H1 (cell line): ENCODE measurements at regions not wholly inside any gene's neighbourhood (a gene's known extent, or its start where the extent isn't known, plus 50 kb on each side); places are given as distances from the start of the nearest gene placed in this dataset.

Experiments used
- CTCF ChIA-PET: fragments of 300-600 bp; sonication (Branson Sonifier 250); formaldehyde crosslinking; loops from one replicate; lab custom pipeline; 2021; ENCODE audit not compliant: partially characterized antibody; lab: Charles Lee
- POLR2A ChIA-PET: fragments of 300-600 bp; sonication (Branson Sonifier 250); formaldehyde crosslinking; loops from one replicate; lab custom pipeline; 2021; ENCODE audit warnings: inconsistent platforms; ENCODE audit not compliant: partially characterized antibody; lab: Charles Lee
- DNase-seq, 2 experiments: peaks; one replicate each; pipeline versions ENCODE4 v3.0.0 to v3.0.0-alpha.2; 2010 to 2022; ENCODE audit warnings: low spot score in 2 of 2, low read depth in 1 of 2, mixed read lengths in 1 of 2
- FAIRE-seq: peaks from 2 replicates; lab custom pipeline; 2011; peaks lifted over from hg19 to GRCh38; lab: Jason Lieb, UNC
- H2AFZ ChIP-seq: 2 replicates; pipeline ENCODE4 v1.8.1; 2012; ENCODE audit warnings: low read length, inconsistent platforms
- H2AK5ac ChIP-seq: 2 replicates; pipeline ENCODE4 v1.6.1; 2013; ENCODE audit warnings: low read depth, low read length
- H2BK120ac ChIP-seq: replicated peaks from 2 replicates; pipeline ENCODE3; 2013; ENCODE audit warnings: low read depth, low read length, inconsistent platforms
- H2BK12ac ChIP-seq: 2 replicates; pipeline ENCODE4 v1.6.1; 2013; ENCODE audit warnings: low read depth, low read length
- H2BK15ac ChIP-seq: 2 replicates; pipeline ENCODE4 v1.6.1; 2013; ENCODE audit warnings: low read length
- H2BK20ac ChIP-seq: 2 replicates; pipeline ENCODE4 v1.6.1; 2013; ENCODE audit warnings: low read length
- H2BK5ac ChIP-seq: 2 replicates; pipeline ENCODE4 v1.6.1; 2013; ENCODE audit warnings: low read depth, low read length
- H3K14ac ChIP-seq: 2 replicates; pipeline ENCODE4 v1.6.1; 2013; ENCODE audit warnings: inconsistent platforms; ENCODE audit not compliant: insufficient read length
- H3K18ac ChIP-seq: 2 replicates; pipeline ENCODE4 v1.6.1; 2013; ENCODE audit warnings: low read length; ENCODE audit errors: extremely low read depth
- H3K23ac ChIP-seq: 2 replicates; pipeline ENCODE4 v1.6.1; 2013; ENCODE audit warnings: inconsistent platforms; ENCODE audit not compliant: insufficient read length
- H3K23me2 ChIP-seq: 2 replicates; pipeline ENCODE4 v1.6.1; 2013; ENCODE audit warnings: low read depth, low read length
- H3K27ac ChIP-seq: 2 replicates; pipeline ENCODE4 v1.6.1; 2011; ENCODE audit warnings: low read depth, low read length, inconsistent platforms
- H3K27me3 ChIP-seq, 4 experiments: replicated peaks in 1 of 4; 1 replicate in 1 of 4; 2 replicates in 3 of 4; pipeline versions ENCODE4 v1.6.1 to v1.8.1; 2011 to 2013; ENCODE audit warnings: low read length in 3 of 4, mild to moderate bottlenecking in 3 of 4, inconsistent platforms in 2 of 4, mixed read lengths in 2 of 4, moderate library complexity in 1 of 4; ENCODE audit not compliant: control insufficient read depth in 3 of 4, insufficient read depth in 3 of 4; ENCODE audit errors: extremely low read depth in 1 of 4
- H3K36me3 ChIP-seq, 4 experiments: 2 replicates each; pipeline versions ENCODE4 v1.6.1 to v1.8.1; 2011 to 2013; ENCODE audit warnings: mild to moderate bottlenecking in 4 of 4, low read length in 3 of 4, moderate library complexity in 2 of 4, control low read depth in 1 of 4, inconsistent platforms in 1 of 4; ENCODE audit not compliant: insufficient read depth in 4 of 4, control insufficient read depth in 2 of 4
- H3K4ac ChIP-seq: replicated peaks from 2 replicates; pipeline ENCODE3; 2013; ENCODE audit warnings: low read length, low read depth, mixed read lengths, inconsistent platforms; ENCODE audit not compliant: insufficient read length
- H3K4me1 ChIP-seq, 4 experiments: replicated peaks in 1 of 4; 1 replicate in 1 of 4; 2 replicates in 3 of 4; pipeline versions ENCODE4 v1.6.1 to v1.8.1; 2011 to 2013; ENCODE audit warnings: low read length in 3 of 4, inconsistent platforms in 2 of 4, mixed read lengths in 1 of 4; ENCODE audit not compliant: insufficient read depth in 4 of 4, control insufficient read depth in 3 of 4
- H3K4me2 ChIP-seq, 2 experiments: 2 replicates each; pipeline versions ENCODE4 v1.6.1 to v1.8.1; 2011 to 2013; ENCODE audit warnings: low read depth in 2 of 2, low read length in 2 of 2, control low read depth in 1 of 2, inconsistent platforms in 1 of 2, mild to moderate bottlenecking in 1 of 2; ENCODE audit not compliant: insufficient read depth in 1 of 2
- H3K4me3 ChIP-seq, 4 experiments: fragments of 200-600, 300-600 bp in 1 of 4; sonication (generic), shearing (Covaris generic), sonication (Bioruptor Twin) in 1 of 4; 2 replicates each; pipeline versions ENCODE4 v1.5.1 to v1.8.1; 2011 to 2016; ENCODE audit warnings: low read length in 4 of 4, low read depth in 3 of 4, control low read depth in 2 of 4, inconsistent platforms in 2 of 4, mild to moderate bottlenecking in 2 of 4, mixed read lengths in 1 of 4, moderate library complexity in 1 of 4; ENCODE audit not compliant: insufficient read depth in 2 of 4; ENCODE audit errors: extremely low read depth in 1 of 4
- H3K56ac ChIP-seq: replicated peaks from 2 replicates; pipeline ENCODE3; 2013; ENCODE audit warnings: low read depth, mild to moderate bottlenecking, mixed read lengths, low read length, inconsistent platforms; ENCODE audit not compliant: insufficient read length
- H3K79me1 ChIP-seq: 2 replicates; pipeline ENCODE4 v1.6.1; 2013; ENCODE audit warnings: low read depth, low read length, control low read depth
- H3K79me2 ChIP-seq, 2 experiments: 2 replicates each; pipeline versions ENCODE4 v1.6.1 to v1.8.1; 2012 to 2013; ENCODE audit warnings: low read length in 2 of 2, mild to moderate bottlenecking in 2 of 2, inconsistent platforms in 1 of 2; ENCODE audit not compliant: insufficient read depth in 2 of 2, control insufficient read depth in 1 of 2
- H3K9ac ChIP-seq, 4 experiments: replicated peaks in 1 of 4; 1 replicate in 1 of 4; 2 replicates in 3 of 4; pipeline versions ENCODE4 v1.6.1 to v1.8.1; 2011 to 2013; ENCODE audit warnings: low read depth in 3 of 4, low read length in 3 of 4, control low read depth in 2 of 4, mild to moderate bottlenecking in 2 of 4, moderate library complexity in 2 of 4, inconsistent platforms in 1 of 4; ENCODE audit errors: extremely low read depth in 1 of 4
- H3K9me3 ChIP-seq, 2 experiments: 2 replicates each; pipeline versions ENCODE4 v1.6.1 to v1.8.1; 2012 to 2013; ENCODE audit warnings: mild to moderate bottlenecking in 2 of 2, moderate library complexity in 2 of 2, control low read depth in 1 of 2, inconsistent platforms in 1 of 2, low read depth in 1 of 2, low read length in 1 of 2, mixed read lengths in 1 of 2; ENCODE audit not compliant: insufficient read depth in 2 of 2
- H4K20me1 ChIP-seq, 2 experiments: replicated peaks in 1 of 2; 2 replicates each; pipeline versions ENCODE3 to v1.8.1; 2011 to 2013; ENCODE audit warnings: inconsistent platforms in 2 of 2, low read length in 2 of 2, mild to moderate bottlenecking in 1 of 2; ENCODE audit not compliant: insufficient read depth in 2 of 2, control insufficient read depth in 1 of 2
- H4K5ac ChIP-seq: 2 replicates; pipeline ENCODE4 v1.6.1; 2013; ENCODE audit warnings: low read length, low read depth, mixed read lengths, inconsistent platforms; ENCODE audit not compliant: insufficient read length
- H4K8ac ChIP-seq: 2 replicates; pipeline ENCODE4 v1.8.0; 2013; ENCODE audit warnings: mild to moderate bottlenecking, moderate library complexity, low read length, inconsistent platforms; ENCODE audit not compliant: insufficient read depth; ENCODE audit errors: extremely low read depth
- H4K91ac ChIP-seq: replicated peaks from 2 replicates; pipeline ENCODE3; 2013; ENCODE audit warnings: low read length, mixed read lengths, inconsistent platforms; ENCODE audit not compliant: insufficient read length
- RAD21 ChIP-seq, 2 experiments: IDR thresholded peaks in 1 of 2; conservative IDR thresholded peaks in 1 of 2; 2 replicates each; pipeline ENCODE4 v1.6.1; 2011; ENCODE audit warnings: low read depth in 2 of 2, low read length in 2 of 2, improper control_type of control experiment in 1 of 2, inconsistent platforms in 1 of 2, mild to moderate bottlenecking in 1 of 2, moderate library complexity in 1 of 2
- TAF7 ChIP-seq: optimal IDR thresholded peaks from 2 replicates; pipeline ENCODE3; 2011; ENCODE audit warnings: low read depth, mild to moderate bottlenecking, inconsistent platforms, low read length, moderate library complexity, borderline replicate concordance
- WGBS, 2 experiments: shearing (Covaris generic) in 1 of 2; methylation state at CpG; one replicate each; pipeline versions ENCODE4 v1.1.6 to v1.1.7; 2013 to 2015; ENCODE audit warnings: low lambda C conversion rate in 2 of 2, mixed read lengths in 2 of 2, inconsistent platforms in 1 of 2, low coverage in 1 of 2, missing lambda C conversion rate in 1 of 2; ENCODE audit not compliant: insufficient replicate concordance in 2 of 2, insufficient coverage in 1 of 2, insufficient read length in 1 of 2; ENCODE audit errors: extremely low coverage in 1 of 2, missing lambda C conversion rate in 1 of 2; 5-methylcytosine and 5-hydroxymethylcytosine counted together

DNA sequence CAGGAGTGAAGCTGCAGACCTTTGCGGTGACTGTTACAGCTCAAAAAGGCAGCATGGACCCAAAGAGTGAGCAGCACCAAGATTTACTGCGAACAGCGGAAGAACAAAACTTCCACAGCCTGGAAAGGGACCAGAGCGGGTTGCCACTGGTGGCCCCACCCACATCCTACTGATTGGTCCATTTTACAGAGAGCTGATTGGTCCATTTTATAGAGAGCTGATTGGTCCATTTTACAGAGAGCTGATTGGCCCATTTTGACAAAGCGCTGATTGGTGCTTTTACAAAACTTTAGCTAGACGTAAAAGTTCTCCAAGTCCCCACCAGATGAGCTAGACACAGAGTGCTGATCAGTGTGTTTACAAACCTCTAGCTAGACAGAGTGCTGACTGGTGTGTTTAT lies 134.2 kb upstream of the FRG1 start:
- FAIRE-seq (no peak), DNase-seq (no peak)
- Histone ChIP-seq H3K14ac (no peak overlapping the region), H2BK120ac (no peak overlapping the region), H2BK20ac (no peak overlapping the region), H2BK5ac (no peak overlapping the region), H2AK5ac (no peak overlapping the region), H3K18ac (no peak overlapping the region), H3K4me2 (no peak overlapping the region), H3K36me3 (no peaks in the 10 kb centered on the region), H4K20me1 (no peaks in the 10 kb centered on the region), H3K4me1 (no peaks in the 10 kb centered on the region; a peak in 2 of 7 replicates), H2BK12ac (no peak overlapping the region), H3K23me2 (no peaks in the 10 kb centered on the region), H3K23ac (no peak overlapping the region), H4K91ac (no peak overlapping the region), H3K27ac (no peak overlapping the region), H3K79me1 (no peaks in the 10 kb centered on the region), H2AFZ (no peak overlapping the region), H4K5ac (no peak overlapping the region), H3K79me2 (no peaks in the 10 kb centered on the region), H3K9me3 (peaks cover 3 to 4% of the 10 kb centered on the region in 2 experiments; a peak in 1 of 4 replicates), H3K27me3 (no peaks in the 10 kb centered on the region), H4K8ac (no peak overlapping the region), H3K4ac (no peak overlapping the region), H2BK15ac (no peak overlapping the region), H3K56ac (no peak overlapping the region), H3K4me3 (no peak overlapping the region), H3K9ac (no peak overlapping the region)
- CTCF ChIA-PET = interaction anchor here (0.9 to 3.8 kb wide), 6 partner anchors 9 to 521 kb away, joined by 3 to 23 read pairs (median 4); no protein-coding TSS in a partner anchor
- 71% methylated on average over 6 of the region's 6 CpGs; no CpG with 5 or more reads in 1 of the 2 experiments for WGBS, 2 experiments
- POLR2A ChIA-PET = no interaction called here
- TF ChIP-seq RAD21 (IDR thresholded peaks at IDR 0.05 in 1 of 2, conservative IDR thresholded peaks at IDR 0.05 in 1 of 2; ENCODE audit: low read depth in 2 of 2, low read length in 2 of 2) = no peak
- no peak for TF ChIP-seq TAF7
